ENCODE measurements at regions not wholly inside any gene's neighbourhood (a gene's known extent, or its start where the extent isn't known, plus 50 kb on each side); places are given as distances from the start of the nearest gene placed in this dataset.
A peak's percentile ranks its signal among the peaks of the same experiment; 100 is the strongest.
"Not testable (repeated sequence)": the region's sequence is repeated elsewhere in the genome, so short reads cannot be mapped to it uniquely, and the experiment has no call there.

DNA sequence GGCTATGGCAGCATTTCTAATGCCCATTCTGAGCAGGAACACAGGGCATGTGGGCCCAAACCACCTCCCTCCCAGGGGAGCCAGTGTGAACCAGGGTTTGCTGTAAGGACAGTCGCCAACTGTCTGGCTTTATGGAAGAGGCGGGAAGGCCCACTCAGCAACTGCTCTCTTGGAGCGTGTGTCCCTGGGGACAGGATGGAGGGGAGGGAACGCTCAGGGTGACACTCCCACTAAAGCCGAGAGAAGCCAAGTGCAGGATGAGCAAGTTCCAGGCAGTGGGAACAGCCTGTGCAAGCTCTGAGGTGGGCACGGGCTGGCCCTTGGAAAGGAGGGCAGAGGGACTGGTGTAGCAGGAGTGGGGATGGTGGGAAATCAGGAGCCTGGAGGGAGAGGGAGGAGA is 233.0 kb upstream of the FRG2C start:
- not testable (repeated sequence) for H3K27me3 ChIP-seq (ENCODE audit: control insufficient read depth, insufficient read depth, low read length); H3K4me1 ChIP-seq (ENCODE audit: control insufficient read depth, insufficient read depth, low read length); H3K9ac ChIP-seq (ENCODE audit: low read length); H3K36me3 ChIP-seq (ENCODE audit: control insufficient read depth, insufficient read depth, low read length); H3K4me3 ChIP-seq (ENCODE audit: low read length); H3K27ac ChIP-seq (ENCODE audit: low read depth, low read length)

DNA sequence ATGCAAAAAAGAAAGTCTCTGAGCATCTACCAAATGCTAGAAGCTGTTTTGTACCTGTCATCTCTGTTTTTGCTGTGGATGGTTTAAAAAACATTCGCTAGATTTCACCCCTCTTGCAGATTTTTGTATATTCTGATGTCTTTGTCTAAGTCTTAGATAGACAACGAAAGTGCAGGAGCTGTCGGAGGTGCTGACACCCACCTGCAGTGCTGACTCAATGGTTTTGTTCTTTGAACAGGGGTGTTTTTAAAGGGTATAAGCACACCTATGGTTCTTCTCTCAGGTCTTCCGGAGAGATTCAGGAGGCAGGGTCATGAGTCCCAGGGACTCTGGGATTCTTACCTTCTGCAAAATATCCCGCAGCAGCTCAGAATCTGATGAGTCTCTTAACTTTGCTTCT is 231.7 kb upstream of the FRG2C start:
- H3K27ac ChIP-seq (ENCODE audit: low read depth, low read length), result not testable (repeated sequence)

GRCh38 chr3:75432885-75433284 is 231.2 kb upstream of the FRG2C start:
- H3K9ac ChIP-seq (ENCODE audit: low read length); H3K27ac ChIP-seq (ENCODE audit: low read depth, low read length); H3K4me1 ChIP-seq (ENCODE audit: control insufficient read depth, insufficient read depth, low read length); H3K27me3 ChIP-seq (ENCODE audit: control insufficient read depth, insufficient read depth, low read length); H3K4me3 ChIP-seq (ENCODE audit: low read length); H3K36me3 ChIP-seq (ENCODE audit: control insufficient read depth, insufficient read depth, low read length): not testable (repeated sequence)

More for the DNA sequence above, 231.7 kb upstream of the FRG2C start:
- not testable (repeated sequence) for H3K27me3 ChIP-seq (ENCODE audit: control insufficient read depth, insufficient read depth, low read length); H3K4me1 ChIP-seq (ENCODE audit: control insufficient read depth, insufficient read depth, low read length); H3K4me3 ChIP-seq (ENCODE audit: low read length); H3K9ac ChIP-seq (ENCODE audit: low read length); H3K36me3 ChIP-seq (ENCODE audit: control insufficient read depth, insufficient read depth, low read length)

- not testable (repeated sequence) for H3K27ac ChIP-seq (ENCODE audit: low read depth, low read length); H3K9ac ChIP-seq (ENCODE audit: low read length); H3K4me3 ChIP-seq (ENCODE audit: low read length); H3K4me1 ChIP-seq (ENCODE audit: control insufficient read depth, insufficient read depth, low read length); H3K36me3 ChIP-seq (ENCODE audit: control insufficient read depth, insufficient read depth, low read length); H3K27me3 ChIP-seq (ENCODE audit: control insufficient read depth, insufficient read depth, low read length)
Observed at GRCh38 chr3:75433295-75433694, 230.8 kb upstream of the FRG2C start.

- H3K4me1 ChIP-seq (ENCODE audit: control insufficient read depth, insufficient read depth, low read length); H3K27me3 ChIP-seq (ENCODE audit: control insufficient read depth, insufficient read depth, low read length); H3K9ac ChIP-seq (ENCODE audit: low read length); H3K36me3 ChIP-seq (ENCODE audit: control insufficient read depth, insufficient read depth, low read length): not testable (repeated sequence)
- Histone ChIP-seq H3K27ac (ENCODE audit: low read depth, low read length) (peak overlapping the region; percentile 45), H3K4me3 (ENCODE audit: low read length) (peak overlapping the region; percentile 64)
Observed at GRCh38 chr3:75434276-75434912, 229.7 kb upstream of the FRG2C start.

DNA sequence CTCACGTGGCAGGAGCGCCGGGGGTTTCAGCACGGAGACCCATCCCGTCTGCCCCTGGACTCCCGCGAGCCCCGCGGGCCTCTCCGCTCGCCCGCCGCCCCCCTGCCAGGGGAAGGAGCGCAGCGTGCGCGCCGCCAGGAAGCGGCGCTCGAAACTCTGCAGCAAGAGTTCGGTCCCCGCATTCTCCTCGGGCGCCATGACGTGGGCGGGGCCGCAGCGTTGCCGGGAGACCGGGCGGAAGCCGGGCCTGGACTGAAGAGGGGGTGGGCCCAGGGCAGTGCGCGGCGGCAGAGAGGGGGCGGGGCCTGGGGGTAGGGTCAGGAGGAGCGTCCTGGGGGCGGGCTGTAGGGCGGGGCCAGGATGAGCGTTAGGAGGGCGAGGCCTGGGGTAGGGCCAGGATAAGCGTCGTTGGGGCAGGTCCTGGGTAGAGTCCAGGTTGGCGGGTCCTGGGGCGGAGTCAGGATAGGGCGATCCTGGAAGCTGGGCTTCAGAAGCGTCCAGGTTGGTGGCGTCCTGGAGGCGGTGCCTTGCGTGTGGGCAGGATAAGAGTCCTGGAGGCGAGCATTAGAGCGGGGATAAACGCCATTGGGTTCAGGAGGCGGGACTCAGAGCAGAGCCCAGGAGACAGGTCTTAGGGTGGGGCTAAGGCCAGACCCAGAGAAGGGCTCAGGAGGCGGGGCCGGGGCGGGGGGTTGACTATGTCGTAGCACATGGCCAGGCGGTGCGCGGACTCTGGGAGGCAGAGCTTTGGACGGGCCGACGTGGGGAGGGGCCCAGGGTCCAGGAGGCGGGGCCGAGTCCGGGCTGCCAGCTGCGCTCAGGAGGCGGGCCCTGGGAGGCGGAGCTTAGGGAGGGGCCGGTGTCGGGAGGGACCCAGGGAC is 229.0 kb upstream of the FRG2C start:
- H3K36me3 ChIP-seq (ENCODE audit: control insufficient read depth, insufficient read depth, low read length); H3K9ac ChIP-seq (ENCODE audit: low read length); H3K27me3 ChIP-seq (ENCODE audit: control insufficient read depth, insufficient read depth, low read length); H3K4me1 ChIP-seq (ENCODE audit: control insufficient read depth, insufficient read depth, low read length): not testable (repeated sequence)
- Histone ChIP-seq H3K4me3 (ENCODE audit: low read length) (peak overlapping the region; percentile 69), H3K27ac (ENCODE audit: low read depth, low read length) (peak overlapping the region; percentile 76)

GRCh38 chr3:75435794-75436400 is 228.2 kb upstream of the FRG2C start:
- not testable (repeated sequence) for H3K27me3 ChIP-seq (ENCODE audit: control insufficient read depth, insufficient read depth, low read length); H3K4me1 ChIP-seq (ENCODE audit: control insufficient read depth, insufficient read depth, low read length); H3K36me3 ChIP-seq (ENCODE audit: control insufficient read depth, insufficient read depth, low read length)
- Histone ChIP-seq H3K9ac (ENCODE audit: low read length) (peak overlapping the region; percentile 40), H3K27ac (ENCODE audit: low read depth, low read length) (peak overlapping the region; percentile 76), H3K4me3 (ENCODE audit: low read length) (peak overlapping the region; percentile 76)

- H3K4me1 ChIP-seq (ENCODE audit: control insufficient read depth, insufficient read depth, low read length); H3K4me3 ChIP-seq (ENCODE audit: low read length); H3K27ac ChIP-seq (ENCODE audit: low read depth, low read length); H3K27me3 ChIP-seq (ENCODE audit: control insufficient read depth, insufficient read depth, low read length); H3K36me3 ChIP-seq (ENCODE audit: control insufficient read depth, insufficient read depth, low read length); H3K9ac ChIP-seq (ENCODE audit: low read length): not testable (repeated sequence)
Observed at GRCh38 chr3:75440986-75441385, 223.1 kb upstream of the FRG2C start.

DNA sequence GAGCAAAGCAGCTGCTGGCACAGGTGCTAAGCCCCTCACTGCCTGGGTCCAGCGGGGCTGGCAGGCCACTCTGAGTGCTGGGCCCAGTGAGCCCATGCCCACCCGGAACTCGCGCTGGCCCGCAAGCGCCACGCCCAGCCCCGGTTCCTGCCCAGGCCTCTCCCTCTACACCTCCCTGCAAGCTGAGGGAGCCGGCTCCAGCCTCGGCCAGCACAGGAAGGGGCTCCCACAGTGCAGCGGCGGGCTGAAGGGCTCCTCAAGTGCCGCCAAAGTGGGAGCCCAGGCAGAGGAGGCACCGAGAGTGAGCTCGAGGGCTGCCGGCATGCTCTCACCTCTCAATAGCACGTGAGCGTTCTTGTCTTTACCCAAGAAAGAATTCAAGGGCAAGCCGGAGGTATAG is 219.5 kb upstream of the FRG2C start:
- not testable (repeated sequence) for H3K4me1 ChIP-seq (ENCODE audit: control insufficient read depth, insufficient read depth, low read length); H3K9ac ChIP-seq (ENCODE audit: low read length); H3K36me3 ChIP-seq (ENCODE audit: control insufficient read depth, insufficient read depth, low read length); H3K27ac ChIP-seq (ENCODE audit: low read depth, low read length); H3K27me3 ChIP-seq (ENCODE audit: control insufficient read depth, insufficient read depth, low read length); H3K4me3 ChIP-seq (ENCODE audit: low read length)

GRCh38 chr3:75445234-75445633 is 218.9 kb upstream of the FRG2C start:
- H3K9ac ChIP-seq (ENCODE audit: low read length); H3K36me3 ChIP-seq (ENCODE audit: control insufficient read depth, insufficient read depth, low read length); H3K27me3 ChIP-seq (ENCODE audit: control insufficient read depth, insufficient read depth, low read length); H3K4me3 ChIP-seq (ENCODE audit: low read length); H3K27ac ChIP-seq (ENCODE audit: low read depth, low read length); H3K4me1 ChIP-seq (ENCODE audit: control insufficient read depth, insufficient read depth, low read length): not testable (repeated sequence)

GRCh38 chr3:75446948-75447347 is 217.2 kb upstream of the FRG2C start:
- not testable (repeated sequence) for H3K4me1 ChIP-seq (ENCODE audit: control insufficient read depth, insufficient read depth, low read length); H3K36me3 ChIP-seq (ENCODE audit: control insufficient read depth, insufficient read depth, low read length); H3K27ac ChIP-seq (ENCODE audit: low read depth, low read length); H3K9ac ChIP-seq (ENCODE audit: low read length); H3K27me3 ChIP-seq (ENCODE audit: control insufficient read depth, insufficient read depth, low read length); H3K4me3 ChIP-seq (ENCODE audit: low read length)

GRCh38 chr3:75453328-75453727 is 210.8 kb upstream of the FRG2C start:
- not testable (repeated sequence) for H3K4me1 ChIP-seq (ENCODE audit: control insufficient read depth, insufficient read depth, low read length); H3K4me3 ChIP-seq (ENCODE audit: low read length); H3K9ac ChIP-seq (ENCODE audit: low read length); H3K27me3 ChIP-seq (ENCODE audit: control insufficient read depth, insufficient read depth, low read length); H3K27ac ChIP-seq (ENCODE audit: low read depth, low read length); H3K36me3 ChIP-seq (ENCODE audit: control insufficient read depth, insufficient read depth, low read length)

GRCh38 chr3:75453839-75454238 is 210.3 kb upstream of the FRG2C start:
- not testable (repeated sequence) for H3K9ac ChIP-seq (ENCODE audit: low read length); H3K4me3 ChIP-seq (ENCODE audit: low read length); H3K4me1 ChIP-seq (ENCODE audit: control insufficient read depth, insufficient read depth, low read length); H3K27ac ChIP-seq (ENCODE audit: low read depth, low read length); H3K27me3 ChIP-seq (ENCODE audit: control insufficient read depth, insufficient read depth, low read length); H3K36me3 ChIP-seq (ENCODE audit: control insufficient read depth, insufficient read depth, low read length)
